ENCODE measurements at regions not wholly inside any gene's neighbourhood (a gene's known extent, or its start where the extent isn't known, plus 50 kb on each side); places are given as distances from the start of the nearest gene placed in this dataset.

GRCh38 chr9:18023332-18023731 is 444.5 kb downstream of the SH3GL2 start:
- ChIA-PET CTCF (no interaction called here), POLR2A (no interaction called here), RAD21 (ENCODE audit: low non-redundant PET in 1 of 2, low total read pairs in 2 of 2, uncharacterized antibody in 2 of 2, unreplicated experiment in 2 of 2) (no interaction called here)
- ATAC-seq (no peak), DNase-seq (ENCODE audit: low read depth, low spot score) (no peak)
- intact Hi-C loops (cut with micrococcal nuclease), result no loop called here
- Histone ChIP-seq H3K27ac (ENCODE audit: low read depth, low read length) (no peak overlapping the region), H3K4me1 (ENCODE audit: control insufficient read depth in 1 of 2, insufficient read depth in 2 of 2, low read length in 2 of 2) (no peaks in the 10 kb centered on the region), H3K79me2 (ENCODE audit: insufficient read depth, low read length) (no peaks in the 10 kb centered on the region), H3K4me2 (ENCODE audit: low read length) (no peak overlapping the region), H3K9me3 (ENCODE audit: control insufficient read depth in 1 of 2, insufficient read depth in 1 of 2, low read depth in 1 of 2, low read length in 2 of 2) (peaks cover 0 to 3% of the 10 kb centered on the region in 2 experiments; a peak in 2 of 4 replicates), H4K20me1 (ENCODE audit: insufficient read depth) (no peaks in the 10 kb centered on the region), H3K36me3 (ENCODE audit: control insufficient read depth in 1 of 2, insufficient read depth in 2 of 2, low read length in 2 of 2) (no peaks in the 10 kb centered on the region), H3K27me3 (ENCODE audit: insufficient read depth, low read length) (no peaks in the 10 kb centered on the region), H3K9me2 (ENCODE audit: insufficient read depth) (no peaks in the 10 kb centered on the region), H2AFZ (ENCODE audit: low read depth, low read length, poor library complexity, severe bottlenecking) (no peak overlapping the region), H3K4me3 (replicated peaks in 1 of 2; ENCODE audit: low read depth in 1 of 2, low read length in 2 of 2) (no peak overlapping the region), H3K9ac (ENCODE audit: low read length) (no peak overlapping the region)
- no TSS peak for BruUV-seq (replicated peaks)
- TF ChIP-seq FOSL1 (IDR thresholded peaks at IDR 0.05; ENCODE audit: low read depth) (no peak), SIN3A (IDR thresholded peaks at IDR 0.05; ENCODE audit: low read depth) (no peak), EZH2 (IDR thresholded peaks at IDR 0.05) (no peak), EZH2phosphoT487 (IDR thresholded peaks at IDR 0.05; ENCODE audit: borderline replicate concordance) (no peak), ZNF274 (IDR thresholded peaks at IDR 0.05; ENCODE audit: low read depth, low read length) (no peak), ZBTB33 (IDR thresholded peaks at IDR 0.05; ENCODE audit: extremely low read depth, insufficient replicate concordance, low read length) (no peak), SP1 (IDR thresholded peaks at IDR 0.05; ENCODE audit: low read depth) (no peak), CTCF (IDR thresholded peaks at IDR 0.05 in 2 of 3, conservative IDR thresholded peaks at IDR 0.05 in 1 of 3; ENCODE audit: borderline replicate concordance in 1 of 3, insufficient read depth in 1 of 3, low read depth in 2 of 3, low read length in 2 of 3) (no peak), YY1 (IDR thresholded peaks at IDR 0.05; ENCODE audit: extremely low read depth, insufficient replicate concordance, low read depth, low read length) (no peak), TCF7L2 (IDR thresholded peaks at IDR 0.05; ENCODE audit: borderline replicate concordance, extremely low read depth, insufficient read depth, insufficient read length) (no peak), SRF (IDR thresholded peaks at IDR 0.05; ENCODE audit: low read depth) (no peak), ATF3 (IDR thresholded peaks at IDR 0.05) (no peak), REST (IDR thresholded peaks at IDR 0.05; ENCODE audit: low read depth) (no peak), POLR2A (IDR thresholded peaks at IDR 0.05; ENCODE audit: borderline replicate concordance, extremely low read depth, insufficient read depth, insufficient read length) (no peak), POLR2AphosphoS5 (IDR thresholded peaks at IDR 0.05; ENCODE audit: low read depth, low read length) (no peak), CBX3 (IDR thresholded peaks at IDR 0.05; ENCODE audit: low read depth) (no peak), ELF1 (IDR thresholded peaks at IDR 0.05; ENCODE audit: borderline replicate concordance, low read depth) (no peak), RAD21 (IDR thresholded peaks at IDR 0.05; ENCODE audit: low read depth) (no peak), ZFX (IDR thresholded peaks at IDR 0.05) (no peak), JUND (IDR thresholded peaks at IDR 0.05) (no peak)
